ENCODE measurements at regions not wholly inside any gene's neighbourhood (a gene's known extent, or its start where the extent isn't known, plus 50 kb on each side); places are given as distances from the start of the nearest gene placed in this dataset.

DNA sequence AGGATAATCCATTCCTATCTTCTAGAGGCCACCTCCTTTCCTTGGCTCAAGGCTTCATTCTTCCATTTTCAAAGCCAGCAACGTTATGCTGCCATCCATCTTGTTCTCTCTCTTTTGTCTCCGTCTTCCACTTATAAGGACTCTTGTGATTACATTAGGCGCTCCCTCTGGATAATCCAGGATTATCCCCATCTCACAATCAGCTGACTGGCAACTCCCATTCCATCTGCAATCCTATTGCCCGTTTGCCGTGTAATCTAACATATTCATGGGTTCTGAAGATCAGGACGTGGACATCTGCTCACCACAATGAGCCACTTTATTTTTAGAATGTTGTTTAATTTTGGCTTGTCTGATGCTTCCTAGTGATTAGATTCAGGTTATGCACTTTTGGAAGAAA lies 89.3 kb downstream of the EBNA1BP2 start:
- no peak overlapping the region for H2AFZ ChIP-seq (ENCODE audit: low read length)
- no peaks in the 10 kb centered on the region for H3K36me3 ChIP-seq (ENCODE audit: insufficient read depth, low read length)
- no peak for DNase-seq (ENCODE audit: insufficient read length, low spot score, missing footprints)
- no peak overlapping the region for H3K4me3 ChIP-seq (ENCODE audit: insufficient read depth, low read length)
- TF ChIP-seq, protein P1, sequence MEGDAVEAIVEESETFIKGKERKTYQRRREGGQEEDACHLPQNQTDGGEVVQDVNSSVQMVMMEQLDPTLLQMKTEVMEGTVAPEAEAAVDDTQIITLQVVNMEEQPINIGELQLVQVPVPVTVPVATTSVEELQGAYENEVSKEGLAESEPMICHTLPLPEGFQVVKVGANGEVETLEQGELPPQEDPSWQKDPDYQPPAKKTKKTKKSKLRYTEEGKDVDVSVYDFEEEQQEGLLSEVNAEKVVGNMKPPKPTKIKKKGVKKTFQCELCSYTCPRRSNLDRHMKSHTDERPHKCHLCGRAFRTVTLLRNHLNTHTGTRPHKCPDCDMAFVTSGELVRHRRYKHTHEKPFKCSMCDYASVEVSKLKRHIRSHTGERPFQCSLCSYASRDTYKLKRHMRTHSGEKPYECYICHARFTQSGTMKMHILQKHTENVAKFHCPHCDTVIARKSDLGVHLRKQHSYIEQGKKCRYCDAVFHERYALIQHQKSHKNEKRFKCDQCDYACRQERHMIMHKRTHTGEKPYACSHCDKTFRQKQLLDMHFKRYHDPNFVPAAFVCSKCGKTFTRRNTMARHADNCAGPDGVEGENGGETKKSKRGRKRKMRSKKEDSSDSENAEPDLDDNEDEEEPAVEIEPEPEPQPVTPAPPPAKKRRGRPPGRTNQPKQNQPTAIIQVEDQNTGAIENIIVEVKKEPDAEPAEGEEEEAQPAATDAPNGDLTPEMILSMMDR (IDR thresholded peaks at IDR 0.05; ENCODE audit: extremely low read depth, low read depth, low read length): no peak
- H3K27me3 ChIP-seq (ENCODE audit: insufficient read depth, low read length): no peaks in the 10 kb centered on the region
- no peaks in the 10 kb centered on the region for H3K4me1 ChIP-seq (ENCODE audit: insufficient read depth, low read length)
- H3K27ac ChIP-seq (ENCODE audit: low read depth, low read length): no peak overlapping the region
- no peaks in the 10 kb centered on the region for H3K79me2 ChIP-seq (ENCODE audit: insufficient read depth, low read length)
- H4K20me1 ChIP-seq (ENCODE audit: insufficient read depth, low read length): no peaks in the 10 kb centered on the region
- no peaks in the 10 kb centered on the region for H3K9me3 ChIP-seq (ENCODE audit: low read depth, low read length)
- no peak overlapping the region for H3K4me2 ChIP-seq (ENCODE audit: insufficient read depth, low read length)

DNA sequence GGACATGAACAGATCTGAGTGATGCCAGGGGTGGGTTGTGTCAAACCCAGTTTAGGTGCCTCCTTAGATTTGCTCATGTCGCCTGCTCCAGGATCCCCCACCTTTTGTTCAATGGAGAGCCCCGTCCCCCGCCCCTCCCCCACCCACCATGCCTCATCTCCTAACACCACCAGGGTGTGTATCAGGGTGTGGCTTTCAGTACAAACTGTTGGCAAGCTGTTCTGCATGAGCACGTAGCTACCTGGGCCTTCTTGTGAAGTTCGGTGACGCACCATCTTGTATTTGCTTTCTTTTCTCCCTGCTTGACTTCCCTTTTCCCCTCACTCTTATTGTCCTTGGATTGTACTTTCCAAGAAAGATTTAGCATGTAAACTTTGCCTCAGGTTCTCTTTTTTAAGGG lies 94.8 kb downstream of the EBNA1BP2 start:
- H3K36me3 ChIP-seq (ENCODE audit: insufficient read depth, low read length): no peaks in the 10 kb centered on the region
- TF ChIP-seq, protein P1 (IDR thresholded peaks at IDR 0.05; ENCODE audit: extremely low read depth, low read depth, low read length): no peak
- no peaks in the 10 kb centered on the region for H3K79me2 ChIP-seq (ENCODE audit: insufficient read depth, low read length)
- H2AFZ ChIP-seq (ENCODE audit: low read length): no peak overlapping the region
- H3K27ac ChIP-seq (ENCODE audit: low read depth, low read length): no peak overlapping the region
- H3K9me3 ChIP-seq (ENCODE audit: low read depth, low read length): no peaks in the 10 kb centered on the region
- no peak for DNase-seq (ENCODE audit: insufficient read length, low spot score, missing footprints)
- H3K4me3 ChIP-seq (ENCODE audit: insufficient read depth, low read length): no peak overlapping the region
- no peaks in the 10 kb centered on the region for H4K20me1 ChIP-seq (ENCODE audit: insufficient read depth, low read length)
- H3K4me2 ChIP-seq (ENCODE audit: insufficient read depth, low read length): no peak overlapping the region
- no peaks in the 10 kb centered on the region for H3K27me3 ChIP-seq (ENCODE audit: insufficient read depth, low read length)
- no peaks in the 10 kb centered on the region for H3K4me1 ChIP-seq (ENCODE audit: insufficient read depth, low read length)

DNA sequence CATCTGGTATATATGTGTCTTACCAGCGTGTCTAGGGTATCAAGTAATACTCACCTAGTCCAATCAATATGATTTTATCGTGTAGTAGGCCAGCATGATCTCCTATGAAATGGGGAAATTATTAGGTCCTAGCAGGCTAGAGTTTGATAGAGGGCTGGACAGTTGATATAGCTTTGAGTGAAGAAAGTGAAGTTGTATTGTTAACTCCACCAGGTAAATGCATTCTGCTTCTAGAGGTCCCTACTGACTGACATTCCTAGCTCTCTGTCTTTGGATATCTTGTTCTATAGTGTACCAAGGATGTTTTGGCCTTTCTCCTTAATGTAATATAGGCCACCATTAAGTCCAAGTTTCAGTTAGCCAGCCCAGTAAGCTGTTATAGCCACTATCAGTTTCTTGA lies 97.4 kb downstream of the EBNA1BP2 start:
- Histone ChIP-seq H3K4me2 (ENCODE audit: insufficient read depth, low read length) (no peak overlapping the region), H3K36me3 (ENCODE audit: insufficient read depth, low read length) (no peaks in the 10 kb centered on the region), H3K79me2 (ENCODE audit: insufficient read depth, low read length) (no peaks in the 10 kb centered on the region), H3K4me3 (ENCODE audit: insufficient read depth, low read length) (no peak overlapping the region), H3K9me3 (ENCODE audit: low read depth, low read length) (no peaks in the 10 kb centered on the region), H3K27ac (ENCODE audit: low read depth, low read length) (no peak overlapping the region), H3K27me3 (ENCODE audit: insufficient read depth, low read length) (no peaks in the 10 kb centered on the region), H3K4me1 (ENCODE audit: insufficient read depth, low read length) (no peaks in the 10 kb centered on the region), H4K20me1 (ENCODE audit: insufficient read depth, low read length) (no peaks in the 10 kb centered on the region), H2AFZ (ENCODE audit: low read length) (no peak overlapping the region)
- TF ChIP-seq, protein P1 (IDR thresholded peaks at IDR 0.05; ENCODE audit: extremely low read depth, low read depth, low read length): no peak
- DNase-seq (ENCODE audit: insufficient read length, low spot score, missing footprints): no peak

DNA sequence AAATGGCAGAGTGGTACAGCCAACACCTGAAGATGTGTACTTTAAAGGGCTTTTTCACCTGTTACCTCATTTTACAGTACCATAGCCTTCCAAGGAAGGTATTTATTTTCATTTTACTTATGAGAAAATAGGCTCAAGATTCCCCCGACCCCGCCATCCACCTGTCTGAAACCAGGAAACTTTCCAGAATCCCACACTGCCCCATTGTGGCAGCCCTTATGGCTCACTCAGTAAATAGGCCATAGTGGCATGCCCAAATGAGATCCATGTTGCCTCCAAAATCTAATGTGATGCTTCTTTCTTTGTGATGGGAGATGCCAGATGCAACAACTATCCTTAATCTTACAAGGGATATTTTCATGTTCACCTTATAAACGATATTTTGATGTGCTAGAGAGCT lies 97.8 kb downstream of the EBNA1BP2 start:
- Histone ChIP-seq H3K4me1 (ENCODE audit: insufficient read depth, low read length) (no peaks in the 10 kb centered on the region), H3K36me3 (ENCODE audit: insufficient read depth, low read length) (no peaks in the 10 kb centered on the region), H3K27me3 (ENCODE audit: insufficient read depth, low read length) (no peaks in the 10 kb centered on the region), H3K27ac (ENCODE audit: low read depth, low read length) (no peak overlapping the region), H3K4me3 (ENCODE audit: insufficient read depth, low read length) (no peak overlapping the region), H3K79me2 (ENCODE audit: insufficient read depth, low read length) (no peaks in the 10 kb centered on the region), H3K9me3 (ENCODE audit: low read depth, low read length) (no peaks in the 10 kb centered on the region), H4K20me1 (ENCODE audit: insufficient read depth, low read length) (no peaks in the 10 kb centered on the region), H3K4me2 (ENCODE audit: insufficient read depth, low read length) (no peak overlapping the region), H2AFZ (ENCODE audit: low read length) (no peak overlapping the region)
- TF ChIP-seq, protein P1 (IDR thresholded peaks at IDR 0.05; ENCODE audit: extremely low read depth, low read depth, low read length): no peak
- no peak for DNase-seq (ENCODE audit: insufficient read length, low spot score, missing footprints)
